ENCODE measurements at regions not wholly inside any gene's neighbourhood (a gene's known extent, or its start where the extent isn't known, plus 50 kb on each side); places are given as distances from the start of the nearest gene placed in this dataset.

- Mint-ChIP-seq H3K4me3 (no peak overlapping the region), H3K4me1 (peaks cover 9% of the 10 kb centered on the region), H3K27me3 (ENCODE audit: low read depth) (no peaks in the 10 kb centered on the region), H3K9me3 (peaks cover 6% of the 10 kb centered on the region), H3K36me3 (peaks cover 6% of the 10 kb centered on the region), H3K27ac (no peak overlapping the region)
- DNase-seq (ENCODE audit: low spot score) (no peak), ATAC-seq (no peak)
- TF ChIP-seq ZNF317 (CRISPR knock-in tag; IDR thresholded peaks at IDR 0.05; ENCODE audit: borderline replicate concordance, low read depth) (no peak), STAT6 (CRISPR knock-in tag; conservative IDR thresholded peaks at IDR 0.05; ENCODE audit: low read depth) (no peak), IRF2 (CRISPR knock-in tag; IDR thresholded peaks at IDR 0.05; ENCODE audit: borderline replicate concordance, low read depth) (no peak), TEAD4 (CRISPR knock-in tag; IDR thresholded peaks at IDR 0.05) (no peak), ELF4 (CRISPR knock-in tag; IDR thresholded peaks at IDR 0.05; ENCODE audit: low read depth) (no peak), CREB1 (CRISPR knock-in tag; IDR thresholded peaks at IDR 0.05) (no peak), ESRRA (CRISPR knock-in tag; IDR thresholded peaks at IDR 0.05; ENCODE audit: borderline replicate concordance) (no peak), TCF7 (CRISPR knock-in tag; IDR thresholded peaks at IDR 0.05; ENCODE audit: low read depth) (no peak), SOX15 (CRISPR knock-in tag; IDR thresholded peaks at IDR 0.05) (no peak), JAZF1 (CRISPR knock-in tag; IDR thresholded peaks at IDR 0.05) (no peak)
- TF ChIP-seq, protein P1, sequence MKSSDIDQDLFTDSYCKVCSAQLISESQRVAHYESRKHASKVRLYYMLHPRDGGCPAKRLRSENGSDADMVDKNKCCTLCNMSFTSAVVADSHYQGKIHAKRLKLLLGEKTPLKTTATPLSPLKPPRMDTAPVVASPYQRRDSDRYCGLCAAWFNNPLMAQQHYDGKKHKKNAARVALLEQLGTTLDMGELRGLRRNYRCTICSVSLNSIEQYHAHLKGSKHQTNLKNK (CRISPR knock-in tag; IDR thresholded peaks at IDR 0.05): no peak
- CTCF ChIA-PET: no interaction called here
- POLR2A ChIA-PET: no interaction called here
Measured at GRCh38 chr1:163773396-163773795, 451.6 kb downstream of the NUF2 start.

DNA sequence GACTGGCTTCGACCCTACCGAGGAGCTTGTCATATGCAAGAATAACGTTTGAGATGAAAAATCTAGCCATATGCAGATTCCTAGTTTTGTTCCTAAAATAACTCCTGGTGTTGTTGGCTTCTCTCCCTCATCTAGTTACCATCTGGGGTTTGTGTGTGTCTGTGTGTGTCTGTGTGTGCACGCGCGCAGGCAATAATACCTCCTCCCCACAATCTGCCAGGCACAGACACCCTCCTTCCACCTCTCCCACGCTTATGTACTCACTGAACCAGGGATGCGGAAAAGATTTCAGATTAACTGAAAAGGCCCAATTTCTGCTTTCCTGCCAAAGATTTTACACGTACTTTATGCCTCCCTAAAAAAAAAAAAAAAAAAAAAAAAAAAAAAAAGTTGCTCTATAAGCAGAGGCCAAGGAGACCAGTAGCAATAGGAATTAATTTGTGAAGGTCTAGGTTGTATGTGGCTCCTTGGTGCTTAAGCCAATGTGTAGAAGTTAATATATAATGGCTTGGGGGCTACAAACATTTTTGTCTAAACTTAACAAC lies 452.7 kb downstream of the NUF2 start:
- CTCF ChIA-PET: no interaction called here
- H3K9me3 Mint-ChIP-seq: peaks cover 16% of the 10 kb centered on the region
- peaks cover 9% of the 10 kb centered on the region for H3K4me1 Mint-ChIP-seq
- no peak overlapping the region for H3K27ac Mint-ChIP-seq
- no peak overlapping the region for H3K4me3 Mint-ChIP-seq
- no peak for TF ChIP-seq KAT7 (CRISPR knock-in tag; IDR thresholded peaks at IDR 0.05; ENCODE audit: borderline replicate concordance)
- TF ChIP-seq HMGA2 (CRISPR knock-in tag; IDR thresholded peaks at IDR 0.05): no peak
- no peak for TF ChIP-seq GTF2I (CRISPR knock-in tag; conservative IDR thresholded peaks at IDR 0.05)
- TF ChIP-seq NFE2L1 (CRISPR knock-in tag; IDR thresholded peaks at IDR 0.05): no peak
- TF ChIP-seq SMAD3 (CRISPR knock-in tag; IDR thresholded peaks at IDR 0.05; ENCODE audit: borderline replicate concordance): no peak
- TF ChIP-seq ZNF232 (CRISPR knock-in tag; IDR thresholded peaks at IDR 0.05): no peak
- no peak for TF ChIP-seq PRRX2 (CRISPR knock-in tag; IDR thresholded peaks at IDR 0.05)
- no peak for TF ChIP-seq HMGXB4 (CRISPR knock-in tag; IDR thresholded peaks at IDR 0.05)
- no peak for TF ChIP-seq CTCF (IDR thresholded peaks at IDR 0.05)
- TF ChIP-seq NR2C2 (CRISPR knock-in tag; IDR thresholded peaks at IDR 0.05): no peak
- TF ChIP-seq ELF4 (CRISPR knock-in tag; IDR thresholded peaks at IDR 0.05; ENCODE audit: low read depth): no peak
- TF ChIP-seq, protein P2, sequence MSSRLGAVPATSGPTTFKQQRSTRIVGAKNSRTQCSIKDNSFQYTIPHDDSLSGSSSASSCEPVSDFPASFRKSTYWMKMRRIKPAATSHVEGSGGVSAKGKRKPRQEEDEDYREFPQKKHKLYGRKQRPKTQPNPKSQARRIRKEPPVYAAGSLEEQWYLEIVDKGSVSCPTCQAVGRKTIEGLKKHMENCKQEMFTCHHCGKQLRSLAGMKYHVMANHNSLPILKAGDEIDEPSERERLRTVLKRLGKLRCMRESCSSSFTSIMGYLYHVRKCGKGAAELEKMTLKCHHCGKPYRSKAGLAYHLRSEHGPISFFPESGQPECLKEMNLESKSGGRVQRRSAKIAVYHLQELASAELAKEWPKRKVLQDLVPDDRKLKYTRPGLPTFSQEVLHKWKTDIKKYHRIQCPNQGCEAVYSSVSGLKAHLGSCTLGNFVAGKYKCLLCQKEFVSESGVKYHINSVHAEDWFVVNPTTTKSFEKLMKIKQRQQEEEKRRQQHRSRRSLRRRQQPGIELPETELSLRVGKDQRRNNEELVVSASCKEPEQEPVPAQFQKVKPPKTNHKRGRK (CRISPR knock-in tag; IDR thresholded peaks at IDR 0.05; ENCODE audit: borderline replicate concordance): no peak
- TF ChIP-seq, protein P3, sequence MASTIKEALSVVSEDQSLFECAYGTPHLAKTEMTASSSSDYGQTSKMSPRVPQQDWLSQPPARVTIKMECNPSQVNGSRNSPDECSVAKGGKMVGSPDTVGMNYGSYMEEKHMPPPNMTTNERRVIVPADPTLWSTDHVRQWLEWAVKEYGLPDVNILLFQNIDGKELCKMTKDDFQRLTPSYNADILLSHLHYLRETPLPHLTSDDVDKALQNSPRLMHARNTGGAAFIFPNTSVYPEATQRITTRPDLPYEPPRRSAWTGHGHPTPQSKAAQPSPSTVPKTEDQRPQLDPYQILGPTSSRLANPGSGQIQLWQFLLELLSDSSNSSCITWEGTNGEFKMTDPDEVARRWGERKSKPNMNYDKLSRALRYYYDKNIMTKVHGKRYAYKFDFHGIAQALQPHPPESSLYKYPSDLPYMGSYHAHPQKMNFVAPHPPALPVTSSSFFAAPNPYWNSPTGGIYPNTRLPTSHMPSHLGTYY (CRISPR knock-in tag; IDR thresholded peaks at IDR 0.05): no peak
- TF ChIP-seq, protein P1 (CRISPR knock-in tag; IDR thresholded peaks at IDR 0.05): no peak
- no peak for TF ChIP-seq ATF1 (CRISPR knock-in tag; IDR thresholded peaks at IDR 0.05)
- TF ChIP-seq GRHL2 (CRISPR knock-in tag; IDR thresholded peaks at IDR 0.05; ENCODE audit: insufficient replicate concordance, severe bottlenecking): no peak
- peaks cover 13% of the 10 kb centered on the region for H3K36me3 Mint-ChIP-seq
- H3K27me3 Mint-ChIP-seq (ENCODE audit: low read depth): no peaks in the 10 kb centered on the region
- DNase-seq (ENCODE audit: low spot score): no peak
- POLR2A ChIA-PET: no interaction called here
- no peak for ATAC-seq

Measured in WTC11 (cell line).